ENCODE measurements at regions not wholly inside any gene's neighbourhood (a gene's known extent, or its start where the extent isn't known, plus 50 kb on each side); places are given as distances from the start of the nearest gene placed in this dataset.
"Not testable (repeated sequence)": the region's sequence is repeated elsewhere in the genome, so short reads cannot be mapped to it uniquely, and the experiment has no call there.

DNA sequence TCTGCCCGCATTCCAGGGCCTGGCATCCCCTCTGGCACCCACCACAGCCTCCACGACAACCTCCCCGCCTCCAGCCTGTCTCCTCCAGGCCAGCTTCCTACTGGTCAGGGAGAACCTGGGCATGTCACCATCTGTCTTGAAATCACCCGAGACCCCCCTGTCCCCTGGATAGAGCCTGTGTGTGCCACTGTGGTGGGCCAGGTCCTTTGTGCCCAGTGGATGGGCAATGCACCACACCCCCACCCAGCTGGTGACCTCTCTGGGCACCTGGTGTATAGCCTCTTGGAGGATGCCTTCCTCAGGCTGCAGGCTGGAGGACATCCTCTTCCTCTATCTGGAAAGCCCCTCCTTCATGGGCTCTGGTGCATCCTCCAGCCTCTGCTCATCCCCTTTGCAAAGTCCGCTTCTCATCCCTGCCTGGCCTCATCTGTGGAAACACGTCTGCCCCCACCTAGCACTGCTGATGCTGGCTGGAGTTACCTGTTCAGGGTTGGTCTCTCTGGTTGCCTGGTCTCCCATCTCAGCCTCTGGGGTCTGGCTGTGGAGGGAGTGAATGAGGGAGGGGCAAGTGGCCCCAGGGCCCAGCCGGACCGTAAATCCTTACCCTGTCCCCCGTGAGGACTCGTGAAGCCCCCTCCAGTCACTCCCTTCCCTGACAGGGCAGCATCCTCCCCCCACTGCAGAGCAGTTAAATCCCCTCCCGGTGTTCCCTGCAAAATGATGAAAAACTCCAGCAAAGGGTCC, 589.6 kb downstream of the TBC1D22A start:
- DNase-seq, result no peak

DNA sequence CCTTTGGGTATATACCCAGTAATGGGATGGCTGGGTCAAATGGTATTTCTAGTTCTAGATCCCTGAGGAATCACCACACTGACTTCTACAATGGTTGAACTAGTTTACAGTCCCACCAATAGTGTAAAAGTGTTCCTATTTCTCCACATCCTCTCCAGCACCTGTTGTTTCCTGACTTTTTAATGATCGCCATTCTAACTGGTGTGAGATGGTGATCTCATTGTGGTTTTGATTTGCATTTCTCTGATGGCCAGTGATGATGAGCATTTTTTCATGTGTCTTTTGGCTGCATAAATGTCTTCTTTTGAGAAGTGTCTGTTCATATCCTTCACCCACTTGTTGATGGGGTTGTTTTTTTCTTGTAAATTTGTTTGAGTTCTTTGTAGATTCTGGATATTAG, 583.8 kb downstream of the TBC1D22A start:
- DNase-seq, result not testable (repeated sequence)

DNA sequence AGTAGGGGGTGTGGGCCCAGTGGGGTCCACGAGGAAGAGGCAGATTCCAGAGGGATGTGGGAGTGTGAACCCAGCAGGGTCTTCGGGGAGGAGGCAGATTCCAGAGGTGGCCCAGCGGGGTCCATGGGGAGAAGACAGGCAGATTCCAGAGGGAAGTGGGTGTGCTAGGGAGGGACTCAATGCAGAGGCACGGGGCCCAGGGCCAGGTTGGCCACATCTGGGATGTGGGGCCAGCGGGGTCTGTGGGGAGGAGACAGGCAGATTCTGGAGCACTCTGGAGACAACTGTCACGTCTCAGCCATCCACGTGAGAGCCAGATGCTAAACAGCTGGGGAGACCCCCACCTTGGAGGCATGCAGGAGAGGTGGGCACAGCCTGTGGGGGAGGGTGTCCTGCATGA, 582.6 kb downstream of the TBC1D22A start:
- no peak for DNase-seq

DNA sequence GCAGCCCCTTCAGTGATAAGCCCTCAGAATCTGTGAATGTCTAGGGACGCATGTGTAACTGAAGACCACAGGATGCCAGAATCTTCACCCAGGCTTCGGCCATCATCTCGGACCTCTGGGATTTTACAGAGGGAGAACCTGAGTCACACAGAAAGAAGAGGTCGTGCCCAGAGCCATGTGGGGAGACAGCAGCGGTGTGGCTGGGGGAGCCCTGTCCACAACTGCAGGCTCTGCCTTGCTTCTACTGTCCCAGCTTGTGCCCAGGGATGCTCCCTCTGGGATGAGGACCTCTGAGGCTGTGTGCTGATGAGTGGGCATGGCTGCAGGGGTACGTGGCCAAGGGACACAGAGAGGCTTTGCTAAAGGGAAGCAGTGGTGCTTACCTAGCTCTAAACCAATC, 582.0 kb downstream of the TBC1D22A start:
- DNase-seq, result no peak

DNA sequence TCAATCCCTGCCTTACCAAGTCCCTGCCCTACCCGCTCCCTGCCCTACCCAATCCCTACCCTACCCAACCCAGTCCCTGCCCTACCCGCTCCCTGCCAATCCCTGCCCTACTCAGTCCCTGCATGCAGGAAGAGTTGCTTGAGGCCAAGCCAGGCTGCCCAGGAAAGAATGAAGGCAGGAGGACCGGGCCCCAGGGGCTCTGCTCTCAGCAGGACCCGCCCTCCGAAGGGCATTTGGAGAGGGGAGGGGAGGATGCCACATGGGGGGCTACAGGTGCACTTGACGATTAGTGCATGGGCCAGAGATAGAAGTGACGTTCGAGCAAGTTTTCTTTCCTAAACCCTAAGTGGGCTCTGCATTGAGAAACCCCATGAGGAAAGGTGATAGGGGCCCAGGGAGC, 581.2 kb downstream of the TBC1D22A start:
- DNase-seq, result no peak

DNA sequence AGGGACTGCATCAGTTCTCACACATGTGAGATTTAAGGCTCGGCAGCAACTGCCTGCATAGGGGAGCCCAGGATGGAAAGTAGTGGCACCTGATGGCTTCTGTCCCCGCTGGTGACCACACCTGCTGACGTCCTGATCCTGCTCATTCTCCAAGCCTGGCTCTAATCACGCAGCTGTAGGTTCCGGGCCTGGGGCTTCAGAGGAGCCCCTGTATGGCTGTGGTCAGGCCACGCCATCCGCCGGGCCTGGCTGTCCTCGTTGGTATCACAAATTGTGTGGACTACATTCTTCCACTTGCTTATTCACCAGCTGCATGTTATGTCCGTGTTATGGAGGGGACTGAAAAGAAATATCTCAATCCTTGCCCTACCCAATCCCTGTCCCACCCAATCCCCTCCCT, 580.0 kb downstream of the TBC1D22A start:
- no peak for DNase-seq

DNA sequence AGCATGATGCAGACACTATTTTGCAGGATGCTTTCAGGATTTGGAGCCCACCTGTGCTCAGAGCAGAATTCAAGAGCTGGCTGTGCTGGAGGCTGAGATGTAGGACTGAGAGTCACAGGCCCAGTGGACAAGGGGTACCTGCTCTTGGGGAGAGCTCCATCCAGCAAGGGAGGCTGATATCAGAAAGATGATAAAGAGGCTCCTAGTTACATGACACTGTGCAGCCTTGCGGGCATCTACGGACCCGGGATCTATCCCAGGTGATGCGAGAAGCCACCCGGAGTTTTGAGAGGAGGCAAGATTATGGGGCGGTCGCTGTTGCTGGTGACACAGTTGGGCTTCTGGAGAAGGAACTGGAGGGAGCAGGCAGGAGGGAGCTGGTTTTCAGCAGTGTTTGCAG, 579.0 kb downstream of the TBC1D22A start:
- DNase-seq, result no peak

DNA sequence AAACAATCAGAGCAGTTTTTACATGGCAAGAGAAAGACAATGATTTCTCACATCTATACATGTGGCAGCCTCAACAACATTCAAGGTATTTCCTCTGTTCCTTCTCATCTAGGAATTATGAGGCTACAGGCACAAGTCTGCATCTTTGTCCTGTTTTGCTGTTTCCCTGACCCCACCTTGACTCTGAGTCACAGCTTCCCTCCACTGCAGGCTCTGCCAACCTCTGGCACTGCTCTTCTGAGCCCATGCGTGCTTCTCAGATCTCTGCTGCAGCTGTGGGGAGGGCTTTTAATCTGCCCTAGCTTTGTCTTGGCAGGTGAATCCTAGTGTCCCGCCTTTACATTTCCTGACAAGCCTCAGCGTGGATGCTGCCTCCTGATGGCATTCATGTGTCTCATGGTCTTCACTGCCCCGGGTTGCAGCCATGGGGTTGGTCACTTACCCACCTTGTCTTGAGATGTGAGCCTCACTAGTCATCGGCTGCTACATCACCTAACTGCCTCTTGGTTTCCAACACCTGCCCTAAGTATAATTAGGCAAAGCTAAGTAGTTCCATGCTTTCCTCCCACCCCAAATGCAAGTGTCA, 578.5 kb downstream of the TBC1D22A start:
- no peak for DNase-seq

DNA sequence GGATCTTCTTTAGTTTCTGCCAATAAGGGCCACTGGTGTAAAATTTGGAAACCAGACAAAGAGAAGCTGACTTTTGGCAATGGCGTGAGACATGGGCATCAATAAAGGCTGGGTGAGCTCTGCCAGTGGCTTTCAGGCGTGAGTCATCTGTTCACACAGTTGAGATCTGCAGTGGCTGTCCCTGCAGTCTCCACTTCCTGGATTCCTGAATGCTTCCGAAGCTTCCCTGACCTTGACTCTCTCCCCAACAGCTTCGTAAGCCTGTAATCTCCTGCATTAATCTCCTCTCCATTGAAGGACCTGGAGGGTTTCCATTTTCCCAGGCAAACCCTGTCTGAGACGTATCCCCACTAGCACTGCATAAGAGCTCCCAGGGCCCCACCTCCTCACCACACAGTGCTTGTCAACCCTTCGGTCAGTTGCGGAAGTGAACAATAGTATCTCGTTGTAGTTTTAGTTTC, 574.7 kb downstream of the TBC1D22A start:
- no peak for DNase-seq

DNA sequence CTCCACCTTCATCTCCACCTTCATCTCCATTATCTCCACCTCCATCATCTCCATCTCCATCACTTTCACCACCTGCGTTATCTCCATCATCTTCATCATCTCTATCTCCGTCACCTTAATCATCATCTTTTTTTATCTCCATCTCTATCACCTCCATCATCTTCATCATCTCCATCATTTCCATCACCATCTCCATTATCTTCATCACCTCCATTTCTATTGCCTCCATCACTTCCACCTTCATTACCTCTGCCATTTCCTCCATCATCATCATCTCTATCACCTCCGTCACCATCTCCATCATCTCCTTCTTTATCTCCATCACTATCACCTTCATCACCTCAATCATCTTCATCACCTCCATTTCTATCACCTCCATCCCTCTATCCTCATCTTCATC, 573.5 kb downstream of the TBC1D22A start:
- DNase-seq, result no peak

DNA sequence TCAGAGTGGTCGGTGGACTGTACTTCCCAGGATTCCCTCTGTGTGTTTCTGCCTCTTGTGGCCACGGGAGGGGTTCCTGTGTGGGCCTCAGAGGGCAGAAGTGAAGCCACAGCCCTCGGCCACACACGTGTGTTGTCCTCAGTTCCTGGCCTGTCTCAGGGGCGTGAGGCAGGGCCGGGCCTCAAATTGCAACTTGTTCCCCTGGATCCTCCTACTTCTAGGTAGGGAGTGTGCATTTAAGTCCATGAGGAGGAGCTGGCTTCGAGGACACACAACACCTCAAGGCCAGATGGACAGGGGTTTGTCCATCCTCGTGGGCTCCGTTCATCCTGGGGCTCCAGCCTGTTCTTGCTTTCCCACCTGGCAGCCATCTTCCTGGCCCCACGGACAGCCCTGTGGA, 573.0 kb downstream of the TBC1D22A start:
- DNase-seq, result no peak

DNA sequence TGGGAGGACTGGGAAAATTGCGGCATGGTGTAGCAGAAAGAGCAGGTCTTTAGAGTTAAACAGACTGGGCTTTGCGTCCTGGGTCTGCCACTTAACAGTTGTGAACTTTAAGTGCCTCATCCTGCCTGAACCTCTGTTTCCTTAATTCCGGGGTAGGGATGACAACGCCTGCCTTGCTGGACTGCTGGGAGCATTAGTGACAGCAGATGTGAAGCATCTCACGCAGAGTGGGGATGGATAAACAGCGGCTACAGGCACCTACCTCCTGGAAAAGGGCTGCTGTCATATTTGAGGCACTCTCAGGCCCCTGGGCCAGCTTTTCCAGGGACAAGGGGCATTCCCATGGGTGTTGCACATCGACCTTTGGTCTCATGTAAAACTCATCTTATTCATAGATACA, 572.2 kb downstream of the TBC1D22A start:
- DNase-seq, result no peak

DNA sequence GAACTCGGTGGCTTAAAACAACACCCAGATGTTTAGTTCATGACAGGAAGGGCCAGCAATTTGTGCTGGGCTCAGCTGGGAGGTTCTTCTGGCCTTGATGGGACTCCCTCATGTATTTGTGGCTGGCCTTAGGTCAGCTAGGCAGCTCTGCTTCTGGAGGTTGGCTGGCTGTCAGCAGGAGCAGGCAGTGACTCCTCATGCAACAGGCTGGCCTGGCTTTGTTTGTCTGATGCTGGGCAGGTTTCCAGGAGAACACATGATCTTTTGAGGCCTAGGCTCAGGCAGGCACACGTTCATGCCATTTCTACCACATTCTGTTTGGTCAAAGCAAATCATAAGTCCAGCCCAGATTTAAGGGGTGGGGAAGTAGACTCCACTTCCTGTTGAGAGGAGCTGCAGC, 571.2 kb downstream of the TBC1D22A start:
- DNase-seq, result peak; percentile 86

DNA sequence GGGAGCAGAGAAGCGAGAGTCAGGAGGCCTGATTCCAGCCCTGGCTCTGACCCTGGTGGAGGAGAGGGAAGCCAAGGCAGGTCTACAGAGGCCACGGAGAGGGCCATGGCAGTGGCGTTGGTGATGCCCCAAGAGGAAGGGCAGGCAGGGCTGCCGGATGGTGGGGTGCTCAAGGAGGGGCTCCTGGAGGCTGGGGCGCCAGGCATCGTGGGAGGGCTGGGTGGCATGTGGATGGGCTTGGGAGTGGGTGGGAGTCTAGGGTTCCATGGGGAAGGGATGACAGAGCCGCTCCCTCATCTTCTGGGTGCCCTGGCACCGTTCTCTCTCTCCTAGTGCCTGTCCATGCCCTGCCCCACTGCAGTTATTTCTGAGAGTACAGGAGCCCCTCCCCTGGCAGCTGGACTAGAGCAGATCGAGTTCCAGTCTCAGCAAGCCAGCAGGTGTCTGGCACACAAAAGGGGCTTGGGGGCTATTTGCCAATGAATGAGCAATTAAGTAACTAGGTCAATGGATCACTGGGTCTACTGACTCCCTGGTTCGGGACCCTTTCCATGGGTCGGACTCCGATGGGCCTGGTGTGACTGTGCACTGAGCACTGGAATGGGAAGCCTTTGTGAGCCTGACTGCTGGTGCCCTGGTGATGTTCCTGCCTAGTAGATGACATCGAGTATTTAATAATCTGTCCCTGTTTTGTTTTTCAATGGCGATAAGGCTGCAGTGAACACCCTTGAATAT, 570.0 kb downstream of the TBC1D22A start:
- no peak for DNase-seq

DNA sequence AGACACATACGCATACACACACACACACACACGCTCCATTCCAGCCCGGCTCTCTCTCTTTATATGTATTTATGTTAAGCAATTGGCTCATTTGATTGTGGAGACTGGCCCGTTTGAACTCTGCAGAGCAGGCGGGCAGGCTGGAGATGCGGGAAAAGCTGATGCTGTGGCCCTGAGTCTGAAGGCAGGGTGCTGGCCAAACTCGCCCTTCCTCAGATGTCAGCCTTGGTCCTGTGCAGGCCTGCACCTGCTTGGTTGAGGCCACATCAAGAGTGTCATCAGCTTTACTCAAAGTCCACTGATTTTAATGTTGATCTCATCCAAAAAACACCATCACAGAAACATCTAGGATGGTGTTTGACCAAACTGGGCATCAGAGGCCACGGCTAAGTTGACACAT, 569.3 kb downstream of the TBC1D22A start:
- no peak for DNase-seq

DNA sequence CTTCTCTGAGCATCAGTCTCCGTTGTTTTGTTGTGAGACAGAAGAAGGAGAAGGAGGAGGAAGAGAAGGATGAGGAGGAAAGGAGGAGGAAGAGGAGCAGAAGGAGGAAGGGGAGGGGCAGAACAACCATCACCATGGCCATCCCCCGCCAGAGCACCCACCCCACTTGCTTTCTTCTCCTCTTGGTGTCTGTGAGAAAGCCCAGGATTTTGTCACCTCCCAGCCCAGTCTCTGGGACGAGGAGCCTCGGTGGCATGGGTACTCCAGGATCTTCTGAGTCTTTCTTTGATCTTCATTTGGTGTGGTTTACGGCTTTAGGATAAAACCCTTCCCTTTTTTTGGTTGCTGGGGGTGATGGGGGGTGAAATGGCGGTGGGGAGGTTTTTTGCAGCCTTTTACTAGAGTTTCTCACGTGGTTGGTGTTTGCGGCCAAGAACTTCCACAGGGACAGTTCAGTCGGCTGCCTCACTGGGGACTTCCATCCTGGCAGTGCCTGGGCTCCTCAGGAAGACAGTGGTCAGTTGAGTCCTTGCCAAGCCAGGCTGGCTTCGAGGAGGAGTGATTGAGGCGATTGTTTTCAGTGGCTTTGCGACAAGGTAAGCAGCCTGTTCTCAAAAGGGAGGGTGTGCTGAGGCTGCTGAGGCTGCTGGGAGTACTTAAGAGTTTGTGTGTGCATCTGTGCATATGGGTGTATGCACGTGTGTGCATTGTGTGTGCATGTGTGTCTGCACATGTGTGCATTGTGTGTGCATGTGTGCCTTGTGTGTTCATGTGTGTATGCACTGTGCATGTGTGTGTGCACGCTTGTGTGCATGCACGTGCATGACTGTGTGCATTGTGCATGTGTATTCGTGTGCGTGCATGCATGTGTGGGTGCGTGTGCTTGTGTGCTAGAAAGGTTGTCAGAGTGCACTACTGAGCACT, 567.5 kb downstream of the TBC1D22A start:
- DNase-seq, result no peak

DNA sequence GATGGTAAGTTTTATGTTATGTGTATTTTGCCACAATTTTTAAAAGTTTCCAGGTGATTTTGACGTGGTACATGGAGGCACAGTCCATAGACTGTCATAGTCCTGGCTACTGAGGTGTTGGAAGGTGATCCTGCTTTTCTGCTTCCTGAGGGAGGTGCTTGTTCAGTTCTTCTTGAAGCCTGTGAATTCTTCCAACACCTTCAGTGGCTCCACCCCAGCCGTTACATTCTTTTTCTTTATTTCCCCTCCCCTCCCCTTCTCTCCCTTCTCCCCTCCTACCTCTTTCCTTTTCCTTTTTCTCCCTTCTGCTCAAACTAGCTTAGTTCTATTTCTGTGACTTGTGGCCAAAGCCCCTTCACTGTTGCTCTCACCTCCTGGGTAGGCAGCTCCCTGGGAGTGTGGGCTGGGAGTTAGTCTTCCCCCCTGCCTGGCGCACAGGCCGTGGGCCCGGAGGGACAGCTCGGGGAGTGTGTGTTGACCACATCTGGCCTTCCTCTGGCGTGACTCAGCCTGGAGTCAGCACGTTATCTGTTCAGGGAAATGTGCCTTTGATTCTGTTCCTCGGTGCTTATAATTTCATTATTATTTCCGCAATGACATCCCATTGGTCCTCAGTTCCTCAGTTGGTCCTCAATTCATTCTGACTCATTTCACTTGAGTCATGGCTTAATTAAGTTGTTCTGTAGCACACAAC, 566.2 kb downstream of the TBC1D22A start:
- no peak for DNase-seq

DNA sequence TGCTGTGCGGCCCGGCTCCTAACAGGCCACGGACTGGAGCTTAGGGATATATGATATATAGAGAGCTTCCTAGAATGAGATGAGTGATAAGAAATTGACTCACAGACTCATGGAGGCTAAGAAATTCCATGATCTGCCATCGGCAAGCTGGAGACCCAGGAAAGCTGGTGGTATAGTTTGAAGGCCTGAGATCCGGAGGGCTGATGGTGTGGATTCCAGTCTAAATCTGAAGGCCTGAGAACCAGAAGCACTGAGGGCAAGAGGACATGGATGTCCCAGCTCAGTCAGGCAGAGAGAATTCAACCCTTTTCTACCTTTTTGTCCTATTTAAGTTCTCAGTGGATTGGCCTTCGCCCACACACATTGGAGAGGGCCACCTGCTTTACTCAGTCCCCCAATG, 564.8 kb downstream of the TBC1D22A start:
- DNase-seq, result no peak

DNA sequence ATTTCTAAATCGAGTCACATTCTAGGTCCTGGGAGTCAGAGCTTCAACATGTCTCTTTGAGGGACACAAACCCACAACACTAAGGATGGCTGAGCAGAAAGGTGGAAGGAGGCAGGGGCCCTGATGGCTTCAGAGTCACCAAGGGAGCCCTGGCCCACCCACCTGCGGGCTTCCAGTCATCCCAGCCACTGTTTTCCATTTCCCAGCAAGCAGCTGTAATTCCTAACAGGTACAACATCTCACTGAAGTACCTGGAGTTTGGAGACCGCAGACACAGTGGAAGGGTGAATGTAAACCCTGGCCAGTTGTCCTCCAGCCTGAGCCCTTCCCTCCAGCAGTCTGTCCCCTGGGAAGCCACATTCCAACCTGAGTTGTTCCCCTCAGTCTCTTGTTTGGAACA, 562.8 kb downstream of the TBC1D22A start:
- no peak for DNase-seq

DNA sequence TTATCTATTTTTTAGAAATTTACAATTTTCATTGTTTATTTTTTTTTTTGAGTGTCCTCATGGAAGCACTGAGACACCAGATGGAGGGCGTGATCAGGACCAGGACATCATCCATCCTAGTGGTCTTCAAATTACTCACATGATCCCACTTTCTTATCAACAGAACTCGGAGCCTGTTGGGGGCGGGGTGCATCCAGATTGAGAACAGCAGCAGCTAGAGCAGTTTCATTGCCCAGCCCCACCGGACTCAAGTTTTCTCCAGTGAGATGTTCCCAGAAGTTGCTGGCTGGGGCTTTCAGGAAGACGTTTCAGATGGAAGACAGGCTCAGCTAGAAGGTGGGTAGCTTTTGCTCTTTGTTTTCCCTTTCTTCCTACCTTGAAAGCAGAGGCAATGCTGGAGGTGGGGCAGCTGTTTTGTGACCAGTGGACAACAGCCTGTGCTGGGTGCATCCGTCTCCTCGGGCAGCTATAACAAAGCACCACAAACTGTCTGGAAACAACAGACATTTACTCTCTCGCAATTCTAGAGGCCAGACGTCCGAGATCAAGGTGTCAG, 562.1 kb downstream of the TBC1D22A start:
- no peak for DNase-seq

DNA sequence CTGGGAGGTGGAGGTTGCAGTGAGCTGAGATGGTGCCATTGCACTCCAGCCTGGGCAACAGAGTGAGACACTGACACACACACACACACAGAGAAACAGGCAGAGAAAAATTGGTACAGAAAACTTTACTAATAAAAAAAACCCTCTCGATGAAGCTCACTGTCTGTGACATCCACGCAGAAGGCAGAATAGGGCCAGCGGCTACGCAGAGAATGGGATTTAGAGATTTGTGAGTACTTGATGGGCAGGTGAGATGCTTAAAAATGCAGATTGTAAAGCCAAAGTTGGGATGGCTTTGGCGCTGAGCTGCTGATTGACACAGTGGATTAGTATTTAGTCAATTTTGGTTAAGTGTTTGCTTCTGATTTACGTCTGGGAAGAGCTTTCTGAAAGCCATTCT, 561.1 kb downstream of the TBC1D22A start:
- DNase-seq, result no peak

DNA sequence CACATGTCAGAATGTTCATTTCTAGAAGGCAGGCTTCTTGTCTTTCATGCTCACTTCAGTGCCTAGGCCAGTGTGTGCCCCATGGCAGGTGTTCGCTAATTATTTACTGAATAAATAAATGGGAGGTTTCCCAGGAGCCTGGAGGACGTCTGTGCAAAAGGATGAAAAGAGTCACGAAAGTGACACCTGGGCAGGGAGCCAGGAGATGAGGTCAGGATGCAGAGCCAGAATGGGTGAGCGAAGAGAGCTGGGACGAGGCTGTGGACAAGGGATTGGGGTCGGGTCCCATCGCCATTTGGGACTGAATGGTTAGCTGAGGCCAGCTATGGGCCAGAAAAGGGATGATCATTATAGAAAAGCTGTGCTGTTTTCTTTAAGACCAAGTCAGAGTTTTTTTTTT, 560.4 kb downstream of the TBC1D22A start:
- peak; percentile 73 for DNase-seq

All from NCI-H2171 (cell line).